K562 (cell line): ENCODE measurements at regions not wholly inside any gene's neighbourhood (a gene's known extent, or its start where the extent isn't known, plus 50 kb on each side); places are given as distances from the start of the nearest gene placed in this dataset.

Experiments
- ATAC-seq: fragments of 200-7000 bp; cut with Tn5 transposase; 3 replicates; pipeline ENCODE4 v1.9.1; 2020; ENCODE audit warnings: moderate library complexity
- BruUV-seq: library from RNA; stranded (reverse); fragments of 400-500 nt; replicated peaks from 2 replicates; lab custom pipeline; 2021; lab: Mats Ljungman, UMichigan
- CTCF ChIA-PET: fragments of 300-600 bp; formaldehyde crosslinking; extraction: SDS; loops from one replicate; lab custom pipeline; 2021; ENCODE audit warnings: low intra/inter-chr PET ratio; lab: Yijun Ruan, JAX
- POLR2A ChIA-PET: fragments of 300-600, 350-650 bp; sonication (Branson Sonifier 250); formaldehyde crosslinking; extraction: SDS; loops from one replicate; lab custom pipeline; 2021; ENCODE audit warnings: antibody characterized with exemption, inconsistent platforms; lab: Yijun Ruan, JAX
- DNase-seq, 4 experiments: peaks; one replicate each; pipeline versions ENCODE4 v3.0.0 to v3.0.0-alpha.2; 2011 to 2018; ENCODE audit warnings: low spot score in 3 of 4, mixed read lengths in 3 of 4; ENCODE audit errors: extremely low read depth in 1 of 4
- FAIRE-seq: peaks from 2 replicates; lab custom pipeline; 2011; peaks lifted over from hg19 to GRCh38; lab: Jason Lieb, UNC
- H2AFZ ChIP-seq: 2 replicates; pipeline ENCODE4 v1.6.0; 2011; ENCODE audit warnings: low read depth, low read length, control low read depth, inconsistent platforms
- H3K27ac ChIP-seq: fragments of 200-600 bp; 3 replicates; pipeline ENCODE4 v1.8.0; 2011; ENCODE audit warnings: low read depth, mild to moderate bottlenecking, control low read depth, inconsistent platforms, low read length, moderate library complexity, mixed read lengths; ENCODE audit errors: extremely low read depth
- H3K27me3 ChIP-seq, 2 experiments: fragments of 300-600 bp in 1 of 2; 2 replicates in 1 of 2; 3 replicates in 1 of 2; pipeline versions ENCODE4 v1.6.0 to v1.8.0; 2011; ENCODE audit warnings: inconsistent platforms in 2 of 2, low read length in 2 of 2, mild to moderate bottlenecking in 1 of 2, mixed read lengths in 1 of 2, moderate library complexity in 1 of 2; ENCODE audit not compliant: control insufficient read depth in 2 of 2, insufficient read depth in 2 of 2
- H3K36me3 ChIP-seq: fragments of 300-600 bp; 3 replicates; pipeline ENCODE4 v1.8.0; 2011; ENCODE audit warnings: mild to moderate bottlenecking, low read length, inconsistent platforms; ENCODE audit not compliant: control insufficient read depth, insufficient read depth
- H3K4me1 ChIP-seq, 2 experiments: fragments of 200-600 bp in 1 of 2; replicated peaks in 1 of 2; 2 replicates in 1 of 2; 3 replicates in 1 of 2; pipeline versions ENCODE4 v1.5.1 to v1.8.0; 2011; ENCODE audit warnings: inconsistent platforms in 2 of 2, low read length in 2 of 2, mild to moderate bottlenecking in 1 of 2, mixed read lengths in 1 of 2, moderate library complexity in 1 of 2; ENCODE audit not compliant: control insufficient read depth in 2 of 2, insufficient read depth in 2 of 2
- H3K4me2 ChIP-seq: 2 replicates; pipeline ENCODE4 v1.6.1; 2011; ENCODE audit warnings: low read length, control low read depth, inconsistent platforms, mixed read lengths; ENCODE audit not compliant: insufficient read depth
- H3K4me3 ChIP-seq: fragments of 200-600 bp; sonication (generic), shearing (Covaris generic); 2 replicates; pipeline ENCODE4 v1.5.1; 2016; ENCODE audit warnings: control low read depth, inconsistent platforms
- H3K79me2 ChIP-seq: fragments of 200-600 bp; 3 replicates; pipeline ENCODE4 v1.8.0; 2011; ENCODE audit warnings: low read length, inconsistent platforms; ENCODE audit not compliant: control insufficient read depth, insufficient read depth
- H3K9ac ChIP-seq, 2 experiments: 2 replicates each; pipeline versions ENCODE4 v1.6.0 to v1.6.1; 2011; ENCODE audit warnings: low read depth in 2 of 2, low read length in 2 of 2, control low read depth in 1 of 2, inconsistent platforms in 1 of 2, mild to moderate bottlenecking in 1 of 2, mixed read lengths in 1 of 2; ENCODE audit not compliant: insufficient read depth in 1 of 2
- H3K9me1 ChIP-seq: one replicate; pipeline ENCODE4 v1.6.0; 2011; ENCODE audit warnings: inconsistent platforms, mild to moderate bottlenecking, low read length, moderate library complexity; ENCODE audit not compliant: control insufficient read depth, insufficient read depth
- H3K9me3 ChIP-seq: replicated peaks from 2 replicates; pipeline ENCODE4 v1.5.1; 2011; ENCODE audit warnings: low read depth, low read length, inconsistent platforms; ENCODE audit not compliant: control insufficient read depth, insufficient read depth
- H4K20me1 ChIP-seq: replicated peaks from 2 replicates; pipeline ENCODE4 v1.6.1; 2011; ENCODE audit warnings: low read length, inconsistent platforms, mixed read lengths; ENCODE audit not compliant: control insufficient read depth, insufficient read depth
- BMI1 ChIP-seq: fragments of 150-350 bp; IDR thresholded peaks from 2 replicates; pipeline ENCODE4 v1.6.1; 2014; ENCODE audit warnings: low read length
- FOXM1 ChIP-seq, 2 experiments: fragments of 450-650 bp in 1 of 2; sonication (generic) in 1 of 2; formaldehyde crosslinking in 1 of 2; IDR thresholded peaks; 2 replicates each; pipeline versions ENCODE4 v1.6.1 to v1.9.0; 2017 to 2022; ENCODE audit warnings: low read depth in 2 of 2, mild to moderate bottlenecking in 2 of 2, missing genetic modification reagents in 1 of 2, moderate library complexity in 1 of 2
- HOMEZ ChIP-seq: fragments of 250-450 bp; sonication (Bioruptor Pico); IDR thresholded peaks from 2 replicates; pipeline ENCODE4 v1.4.0; 2020; ENCODE audit warnings: mild to moderate bottlenecking, moderate library complexity
- MED1 ChIP-seq: sonication (generic); formaldehyde crosslinking; IDR thresholded peaks from 2 replicates; pipeline ENCODE4 v1.8.1; 2023; ENCODE audit warnings: missing genetic modification reagents, borderline replicate concordance
- NFYB ChIP-seq: IDR thresholded peaks from 2 replicates; pipeline ENCODE4 v1.6.1; 2011; ENCODE audit warnings: mild to moderate bottlenecking, moderate library complexity; ENCODE audit not compliant: insufficient read length; ENCODE audit errors: extremely low read depth
- PHF21A ChIP-seq: fragments of 450-650 bp; IDR thresholded peaks from 2 replicates; pipeline ENCODE4 v1.6.1; 2017; ENCODE audit warnings: low read depth, borderline replicate concordance
- ZBTB43 ChIP-seq: sonication (generic); formaldehyde crosslinking; IDR thresholded peaks from 2 replicates; pipeline ENCODE4 v1.8.0; 2023; ENCODE audit warnings: mild to moderate bottlenecking, missing genetic modification reagents
- WGBS: fragments of 100-300 bp; shearing (Covaris generic); methylation state at CpG from one replicate; pipeline ENCODE4 v1.1.6; 2016; ENCODE audit warnings: low coverage, mixed read lengths; ENCODE audit not compliant: insufficient coverage; ENCODE audit errors: missing lambda C conversion rate; 5-methylcytosine and 5-hydroxymethylcytosine counted together
- in situ Hi-C: fragments of 300-500 bp; cut with MboI; formaldehyde crosslinking; loops from 4 replicates; pipeline ENCODE4 v1.15.0; 2018; ENCODE audit warnings: inconsistent platforms, mixed read lengths
- intact Hi-C: fragments of 100-400 bp; cut with micrococcal nuclease; formaldehyde crosslinking; loops from 2 replicates; pipeline ENCODE4 v1.14.2; 2022

GRCh38 chr11:41920374-41920773, 460.9 kb upstream of the LRRC4C start:
- no peaks in the 10 kb centered on the region for H3K9me1 ChIP-seq
- H3K36me3 ChIP-seq = no peaks in the 10 kb centered on the region
- no peaks in the 10 kb centered on the region for H3K27me3 ChIP-seq
- POLR2A ChIA-PET = no interaction called here
- H3K4me1 ChIP-seq = no peaks in the 10 kb centered on the region
- no TSS peak for BruUV-seq
- H3K27ac ChIP-seq = no peak overlapping the region
- H3K9me3 ChIP-seq = no peaks in the 10 kb centered on the region
- DNase-seq = no peak
- intact Hi-C loops = no loop called here
- H4K20me1 ChIP-seq = no peaks in the 10 kb centered on the region
- 0% methylated on average over 1 of the region's 2 CpGs for WGBS
- H3K4me3 ChIP-seq = no peak overlapping the region
- no peak overlapping the region for H3K4me2 ChIP-seq
- CTCF ChIA-PET = no interaction called here
- TF ChIP-seq PHF21A (no peak), NFYB (no peak), BMI1 (no peak), ZBTB43 (CRISPR knock-in tag) (no peak), MED1 (CRISPR knock-in tag) (no peak), FOXM1 (IDR thresholded peaks at IDR 0.05; ENCODE audit: low read depth) (no peak), FOXM1 (CRISPR knock-in tag; IDR thresholded peaks at IDR 0.05; ENCODE audit: low read depth) (no peak), HOMEZ (CRISPR knock-in tag) (no peak)
- no peak overlapping the region for H3K9ac ChIP-seq
- in situ Hi-C loops = no loop called here
- no peak for FAIRE-seq
- no peak overlapping the region for H2AFZ ChIP-seq
- no peaks in the 10 kb centered on the region for H3K79me2 ChIP-seq
- ATAC-seq = no peak
